ENCODE measurements at regions not wholly inside any gene's neighbourhood (a gene's known extent, or its start where the extent isn't known, plus 50 kb on each side); places are given as distances from the start of the nearest gene placed in this dataset.

GRCh38 chr5:62130107-62130506 lies 175.9 kb upstream of the KIF2A start:
- no peaks in the 10 kb centered on the region for H4K20me1 ChIP-seq (replicated peaks in 1 of 2; ENCODE audit: control insufficient read depth in 1 of 2, insufficient read depth in 2 of 2, low read length in 2 of 2)
- H3K27me3 ChIP-seq (replicated peaks in 1 of 4; ENCODE audit: control insufficient read depth in 3 of 4, extremely low read depth in 1 of 4, insufficient read depth in 3 of 4, low read length in 3 of 4), result no peaks in the 10 kb centered on the region
- no peak for FAIRE-seq
- ChIA-PET CTCF (ENCODE audit: partially characterized antibody) (interaction anchor here (0.7 to 1.8 kb wide), 2 partner anchors 12 to 1075 kb away, joined by 3 to 6 read pairs; no protein-coding TSS in a partner anchor), POLR2A (ENCODE audit: partially characterized antibody) (no interaction called here)
- H3K23me2 ChIP-seq (ENCODE audit: low read depth, low read length), result no peaks in the 10 kb centered on the region
- H2BK5ac ChIP-seq (ENCODE audit: low read depth, low read length), result no peak overlapping the region
- 93% methylated on average over 3 of the region's 3 CpGs; no CpG with 5 or more reads in 1 of the 2 experiments for WGBS, 2 experiments (ENCODE audit: extremely low coverage in 1 of 2, insufficient coverage in 1 of 2, insufficient read length in 1 of 2, insufficient replicate concordance in 2 of 2, low coverage in 1 of 2, low lambda C conversion rate in 2 of 2, missing lambda C conversion rate in 1 of 2)
- no peak overlapping the region for H4K8ac ChIP-seq (ENCODE audit: extremely low read depth, insufficient read depth, low read length)
- no peak overlapping the region for H2BK15ac ChIP-seq (ENCODE audit: low read length)
- H3K79me2 ChIP-seq (ENCODE audit: control insufficient read depth in 1 of 2, insufficient read depth in 2 of 2, low read length in 2 of 2), result no peaks in the 10 kb centered on the region
- H2BK120ac ChIP-seq (replicated peaks; ENCODE audit: low read depth, low read length), result no peak overlapping the region
- H3K9ac ChIP-seq (replicated peaks in 1 of 4; ENCODE audit: extremely low read depth in 1 of 4, low read depth in 3 of 4, low read length in 3 of 4), result no peak overlapping the region
- no peaks in the 10 kb centered on the region for H3K79me1 ChIP-seq (ENCODE audit: low read depth, low read length)
- no peak overlapping the region for H4K5ac ChIP-seq (ENCODE audit: insufficient read length, low read depth, low read length)
- no peak overlapping the region for H3K23ac ChIP-seq (ENCODE audit: insufficient read length)
- H3K14ac ChIP-seq (ENCODE audit: insufficient read length), result no peak overlapping the region
- no peaks in the 10 kb centered on the region for H3K4me1 ChIP-seq (replicated peaks in 1 of 4; ENCODE audit: control insufficient read depth in 3 of 4, insufficient read depth in 4 of 4, low read length in 3 of 4)
- H2AFZ ChIP-seq (ENCODE audit: low read length), result no peak overlapping the region
- no peak overlapping the region for H3K56ac ChIP-seq (replicated peaks; ENCODE audit: insufficient read length, low read depth, low read length)
- no peaks in the 10 kb centered on the region for H3K36me3 ChIP-seq (ENCODE audit: control insufficient read depth in 2 of 4, insufficient read depth in 4 of 4, low read length in 3 of 4)
- H3K4ac ChIP-seq (replicated peaks; ENCODE audit: insufficient read length, low read depth, low read length), result no peak overlapping the region
- H4K91ac ChIP-seq (replicated peaks; ENCODE audit: insufficient read length, low read length), result no peak overlapping the region
- H2BK12ac ChIP-seq (ENCODE audit: low read depth, low read length), result no peak overlapping the region
- 0 out of 4 replicates have a peak, but pooled peaks cover 0 to 6% of the 10 kb centered on the region in 2 experiments for H3K9me3 ChIP-seq (ENCODE audit: insufficient read depth in 2 of 2, low read depth in 1 of 2, low read length in 1 of 2)
- H3K18ac ChIP-seq (ENCODE audit: extremely low read depth, low read length), result no peak overlapping the region
- no peak for DNase-seq (ENCODE audit: low read depth in 1 of 2, low spot score in 2 of 2)
- H3K27ac ChIP-seq (ENCODE audit: low read depth, low read length), result no peak overlapping the region
- no peak overlapping the region for H3K4me2 ChIP-seq (ENCODE audit: insufficient read depth in 1 of 2, low read depth in 2 of 2, low read length in 2 of 2)
- no peak overlapping the region for H3K4me3 ChIP-seq (ENCODE audit: extremely low read depth in 1 of 4, insufficient read depth in 2 of 4, low read depth in 3 of 4, low read length in 4 of 4)
- no peak overlapping the region for H2AK5ac ChIP-seq (ENCODE audit: low read depth, low read length)
- TF ChIP-seq CEBPB (IDR thresholded peaks at IDR 0.05; ENCODE audit: low read depth, low read length), result peak; percentile 70; the same call in 1 of the 2 replicates
- TF ChIP-seq TCF12 (IDR thresholded peaks at IDR 0.05; ENCODE audit: low read depth, low read length), result no peak
- H2BK20ac ChIP-seq (ENCODE audit: low read length), result no peak overlapping the region
